WTC11 (cell line): ENCODE measurements at regions not wholly inside any gene's neighbourhood (a gene's known extent, or its start where the extent isn't known, plus 50 kb on each side); places are given as distances from the start of the nearest gene placed in this dataset.

ENCODE experiments used
- CREB1 ChIP-seq: sonication (generic); formaldehyde crosslinking; IDR thresholded peaks from 2 replicates; pipeline ENCODE4 v1.8.0; 2023; ENCODE audit warnings: mild to moderate bottlenecking, missing genetic modification reagents
- FOXJ3 ChIP-seq: sonication (generic); formaldehyde crosslinking; IDR thresholded peaks from 2 replicates; pipeline ENCODE4 v1.9.0; 2021; ENCODE audit warnings: missing genetic modification reagents, mild to moderate bottlenecking, borderline replicate concordance
- FOXP4 ChIP-seq: sonication (generic); formaldehyde crosslinking; IDR thresholded peaks from 2 replicates; pipeline ENCODE4 v1.8.0; 2022; ENCODE audit warnings: mild to moderate bottlenecking, missing genetic modification reagents
- HMGXB4 ChIP-seq: sonication (generic); formaldehyde crosslinking; IDR thresholded peaks from 2 replicates; pipeline ENCODE4 v1.8.1; 2023; ENCODE audit warnings: mild to moderate bottlenecking, moderate library complexity, missing genetic modification reagents
- NR1H2 ChIP-seq: sonication (generic); formaldehyde crosslinking; IDR thresholded peaks from 2 replicates; pipeline ENCODE4 v1.9.0; 2021; ENCODE audit warnings: mild to moderate bottlenecking, moderate library complexity, missing genetic modification reagents
- NR3C1 ChIP-seq: sonication (generic); formaldehyde crosslinking; conservative IDR thresholded peaks from 2 replicates; pipeline ENCODE4 v1.8.1; 2023; ENCODE audit warnings: low read depth, mild to moderate bottlenecking, missing genetic modification reagents
- ZMAT4 ChIP-seq: fragments of 250-450 bp; sonication (Bioruptor Pico); IDR thresholded peaks from 2 replicates; pipeline ENCODE4 v1.9.0; 2021; ENCODE audit warnings: mild to moderate bottlenecking
- ZNF512 ChIP-seq: sonication (generic); formaldehyde crosslinking; IDR thresholded peaks from 2 replicates; pipeline ENCODE4 v1.8.1; 2022; ENCODE audit warnings: missing genetic modification reagents, borderline replicate concordance
- TF ChIP-seq, protein P1 (sequence below): sonication (generic); formaldehyde crosslinking; IDR thresholded peaks from 2 replicates; pipeline ENCODE4 v1.8.0; 2022; ENCODE audit warnings: mild to moderate bottlenecking, missing genetic modification reagents
- TF ChIP-seq, protein P2 (sequence below): fragments of 200-600 bp; IDR thresholded peaks from 2 replicates; pipeline ENCODE4 v1.8.0; 2022; ENCODE audit warnings: antibody characterized with exemption
- TF ChIP-seq, protein P3 (sequence below): sonication (generic); formaldehyde crosslinking; conservative IDR thresholded peaks from 2 replicates; pipeline ENCODE4 v1.8.1; 2023; ENCODE audit warnings: mild to moderate bottlenecking, low read depth, missing genetic modification reagents, moderate library complexity

DNA sequence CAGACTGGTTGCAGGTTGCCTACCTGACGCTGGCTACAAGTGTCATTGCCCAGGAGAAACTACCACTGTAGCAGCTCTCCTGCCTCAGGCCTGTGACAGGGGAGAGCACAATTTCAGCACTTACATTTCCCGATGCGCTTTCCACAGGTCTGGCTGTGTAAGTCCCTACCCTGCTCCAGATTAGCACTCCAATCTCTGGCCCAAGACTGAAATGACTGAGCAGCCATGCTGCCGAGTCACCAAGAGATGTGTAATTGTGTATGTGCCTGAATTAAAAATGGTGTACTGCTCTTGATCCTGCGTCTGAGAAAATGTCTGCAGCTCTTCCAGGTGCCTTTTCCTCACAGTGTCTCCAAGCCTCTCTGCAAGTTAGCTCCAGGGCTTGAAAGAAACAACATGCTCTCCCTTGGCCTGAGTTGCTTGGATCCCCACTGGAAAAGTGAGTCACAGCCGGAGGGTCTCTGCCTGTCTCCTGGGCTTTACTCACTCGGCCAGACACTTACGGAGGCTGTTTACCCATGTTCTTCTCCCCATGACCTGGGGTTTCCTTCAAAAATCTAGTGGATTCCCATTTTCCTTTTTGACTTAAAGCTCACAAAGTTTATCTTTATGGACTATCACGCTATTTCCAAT lies 1001.7 kb upstream of the KCND2 start:
- no peak for TF ChIP-seq FOXP4 (CRISPR knock-in tag)
- TF ChIP-seq, protein P1, sequence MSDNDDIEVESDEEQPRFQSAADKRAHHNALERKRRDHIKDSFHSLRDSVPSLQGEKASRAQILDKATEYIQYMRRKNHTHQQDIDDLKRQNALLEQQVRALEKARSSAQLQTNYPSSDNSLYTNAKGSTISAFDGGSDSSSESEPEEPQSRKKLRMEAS = no peak
- TF ChIP-seq, protein P2, sequence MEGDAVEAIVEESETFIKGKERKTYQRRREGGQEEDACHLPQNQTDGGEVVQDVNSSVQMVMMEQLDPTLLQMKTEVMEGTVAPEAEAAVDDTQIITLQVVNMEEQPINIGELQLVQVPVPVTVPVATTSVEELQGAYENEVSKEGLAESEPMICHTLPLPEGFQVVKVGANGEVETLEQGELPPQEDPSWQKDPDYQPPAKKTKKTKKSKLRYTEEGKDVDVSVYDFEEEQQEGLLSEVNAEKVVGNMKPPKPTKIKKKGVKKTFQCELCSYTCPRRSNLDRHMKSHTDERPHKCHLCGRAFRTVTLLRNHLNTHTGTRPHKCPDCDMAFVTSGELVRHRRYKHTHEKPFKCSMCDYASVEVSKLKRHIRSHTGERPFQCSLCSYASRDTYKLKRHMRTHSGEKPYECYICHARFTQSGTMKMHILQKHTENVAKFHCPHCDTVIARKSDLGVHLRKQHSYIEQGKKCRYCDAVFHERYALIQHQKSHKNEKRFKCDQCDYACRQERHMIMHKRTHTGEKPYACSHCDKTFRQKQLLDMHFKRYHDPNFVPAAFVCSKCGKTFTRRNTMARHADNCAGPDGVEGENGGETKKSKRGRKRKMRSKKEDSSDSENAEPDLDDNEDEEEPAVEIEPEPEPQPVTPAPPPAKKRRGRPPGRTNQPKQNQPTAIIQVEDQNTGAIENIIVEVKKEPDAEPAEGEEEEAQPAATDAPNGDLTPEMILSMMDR = no peak
- no peak for TF ChIP-seq CREB1
- no peak for TF ChIP-seq FOXJ3
- TF ChIP-seq NR1H2 (CRISPR knock-in tag) = no peak
- no peak for TF ChIP-seq ZNF512 (CRISPR knock-in tag)
- TF ChIP-seq ZMAT4 (CRISPR knock-in tag) = no peak
- no peak for TF ChIP-seq NR3C1 (CRISPR knock-in tag)
- TF ChIP-seq HMGXB4 (CRISPR knock-in tag) = no peak
- TF ChIP-seq, protein P3, sequence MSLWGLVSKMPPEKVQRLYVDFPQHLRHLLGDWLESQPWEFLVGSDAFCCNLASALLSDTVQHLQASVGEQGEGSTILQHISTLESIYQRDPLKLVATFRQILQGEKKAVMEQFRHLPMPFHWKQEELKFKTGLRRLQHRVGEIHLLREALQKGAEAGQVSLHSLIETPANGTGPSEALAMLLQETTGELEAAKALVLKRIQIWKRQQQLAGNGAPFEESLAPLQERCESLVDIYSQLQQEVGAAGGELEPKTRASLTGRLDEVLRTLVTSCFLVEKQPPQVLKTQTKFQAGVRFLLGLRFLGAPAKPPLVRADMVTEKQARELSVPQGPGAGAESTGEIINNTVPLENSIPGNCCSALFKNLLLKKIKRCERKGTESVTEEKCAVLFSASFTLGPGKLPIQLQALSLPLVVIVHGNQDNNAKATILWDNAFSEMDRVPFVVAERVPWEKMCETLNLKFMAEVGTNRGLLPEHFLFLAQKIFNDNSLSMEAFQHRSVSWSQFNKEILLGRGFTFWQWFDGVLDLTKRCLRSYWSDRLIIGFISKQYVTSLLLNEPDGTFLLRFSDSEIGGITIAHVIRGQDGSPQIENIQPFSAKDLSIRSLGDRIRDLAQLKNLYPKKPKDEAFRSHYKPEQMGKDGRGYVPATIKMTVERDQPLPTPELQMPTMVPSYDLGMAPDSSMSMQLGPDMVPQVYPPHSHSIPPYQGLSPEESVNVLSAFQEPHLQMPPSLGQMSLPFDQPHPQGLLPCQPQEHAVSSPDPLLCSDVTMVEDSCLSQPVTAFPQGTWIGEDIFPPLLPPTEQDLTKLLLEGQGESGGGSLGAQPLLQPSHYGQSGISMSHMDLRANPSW (CRISPR knock-in tag) = no peak
